Thyroid gland (tissue), 4 donors: ENCODE measurements at regions not wholly inside any gene's neighbourhood (a gene's known extent, or its start where the extent isn't known, plus 50 kb on each side); places are given as distances from the start of the nearest gene placed in this dataset.

Experiments used
- CTCF ChIP-seq, 6 experiments: fragments of 200-600 bp in 3 of 6; fragments of 450-650 bp in 3 of 6; sonication (generic) in 3 of 6; IDR thresholded peaks; one replicate each; pipeline ENCODE4 v1.5.1; 2016 to 2019; ENCODE audit warnings: antibody characterized with exemption in 6 of 6, mild to moderate bottlenecking in 2 of 6, inconsistent platforms in 1 of 6, moderate library complexity in 1 of 6
- POLR2A ChIP-seq, 2 donors: fragments of 450-650 bp; IDR thresholded peaks; one replicate each; pipeline ENCODE4 v1.6.1; 2017; ENCODE audit warnings: antibody characterized with exemption in 2 of 2, mild to moderate bottlenecking in 2 of 2, moderate library complexity in 1 of 2

- no peak for TF ChIP-seq POLR2A (IDR thresholded peaks at IDR 0.05)
- no peak for TF ChIP-seq CTCF (IDR thresholded peaks at IDR 0.05)
Measured at GRCh38 chr4:176882206-176882605, 89.5 kb upstream of the VEGFC start.
